Activated T-cell treated with anti-CD3 and anti-CD28 coated beads for 24 hours (primary cell): ENCODE measurements at regions not wholly inside any gene's neighbourhood (a gene's known extent, or its start where the extent isn't known, plus 50 kb on each side); places are given as distances from the start of the nearest gene placed in this dataset.

Source experiments
- DNase-seq: peaks from one replicate; pipeline ENCODE4 v3.0.0-alpha.2; 2020; ENCODE audit warnings: low read depth

GRCh38 chr16:17852977-17853702 lies 382.4 kb upstream of the XYLT1 start:
- DNase-seq = no peak

GRCh38 chr16:17850581-17851250 lies 380.0 kb upstream of the XYLT1 start:
- DNase-seq = no peak

GRCh38 chr16:17847234-17847795 lies 376.6 kb upstream of the XYLT1 start:
- DNase-seq = no peak

DNA sequence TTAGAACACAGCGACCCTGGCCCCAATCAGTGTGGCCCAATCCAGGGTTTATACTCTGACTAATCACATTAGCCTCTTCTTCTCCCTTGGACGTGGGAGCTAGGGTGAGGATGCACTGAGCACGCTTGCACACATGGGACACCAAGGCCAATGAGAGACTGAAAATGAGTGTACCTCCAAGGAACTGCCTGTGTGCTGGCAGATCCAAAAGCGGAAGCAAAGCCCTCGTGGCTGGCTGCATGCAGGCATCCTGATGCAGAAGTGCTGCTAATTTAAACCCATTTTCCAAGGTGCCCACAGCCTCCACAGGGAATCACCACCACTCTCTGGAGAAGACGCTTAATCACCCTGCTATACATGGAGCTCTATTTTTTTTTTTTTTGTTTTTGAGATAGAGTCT lies 375.3 kb upstream of the XYLT1 start:
- DNase-seq = no peak

DNA sequence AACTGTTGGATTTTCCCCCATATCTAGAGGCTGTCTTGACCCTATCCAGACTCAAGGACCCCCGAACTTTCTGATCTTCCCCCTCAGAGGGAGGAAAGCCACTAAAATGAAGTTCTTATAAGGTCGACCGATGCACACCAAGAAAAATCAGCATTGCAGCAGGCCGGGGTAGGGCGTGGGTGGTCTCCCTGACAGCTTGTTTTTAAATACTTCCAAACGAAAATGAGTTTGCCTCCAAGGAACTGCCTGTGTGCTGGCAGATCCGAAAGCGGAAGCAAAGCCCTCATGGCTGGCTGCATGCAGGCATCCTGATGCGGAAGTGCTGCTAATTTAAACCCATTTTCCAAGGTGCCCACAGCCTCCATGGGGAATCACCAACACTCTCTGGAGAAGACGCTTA lies 374.3 kb upstream of the XYLT1 start:
- DNase-seq = no peak

DNA sequence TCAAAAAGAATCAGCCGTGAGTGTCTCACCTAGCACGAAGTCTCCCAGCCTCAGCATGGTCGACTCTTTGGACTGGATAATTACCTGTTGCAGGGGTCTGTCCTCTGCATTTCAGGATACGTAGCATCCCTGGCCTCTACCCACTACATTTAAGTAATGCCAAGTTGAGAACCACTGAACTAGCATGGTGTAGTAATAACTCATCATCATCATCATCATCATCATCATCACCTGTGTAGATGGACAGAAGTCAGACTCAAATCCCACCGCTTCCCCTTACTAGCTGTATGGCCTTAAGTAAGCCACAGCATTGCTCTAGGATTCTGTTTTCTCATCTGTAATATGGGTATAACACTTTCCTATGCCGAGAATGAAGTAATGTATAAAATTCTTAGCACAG lies 373.1 kb upstream of the XYLT1 start:
- DNase-seq = no peak

DNA sequence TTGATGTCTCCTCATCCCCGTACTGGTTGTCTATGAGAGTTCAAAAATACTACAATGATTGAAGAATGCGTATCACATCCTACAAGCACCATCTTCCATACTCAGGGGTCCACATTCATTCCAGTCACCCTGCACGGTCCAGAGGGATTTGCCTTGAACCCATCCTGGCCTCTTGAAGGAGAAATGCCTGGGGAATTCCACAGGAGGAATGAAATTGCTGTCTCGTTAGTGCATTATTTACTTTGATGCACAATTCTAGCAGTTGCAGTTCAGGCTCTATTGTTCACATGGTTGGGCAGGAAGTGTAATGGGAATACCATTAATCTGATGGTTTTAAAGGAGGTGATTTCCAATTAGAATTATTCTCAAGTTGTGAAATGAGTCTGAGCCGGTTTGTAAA lies 369.1 kb upstream of the XYLT1 start:
- DNase-seq = no peak

DNA sequence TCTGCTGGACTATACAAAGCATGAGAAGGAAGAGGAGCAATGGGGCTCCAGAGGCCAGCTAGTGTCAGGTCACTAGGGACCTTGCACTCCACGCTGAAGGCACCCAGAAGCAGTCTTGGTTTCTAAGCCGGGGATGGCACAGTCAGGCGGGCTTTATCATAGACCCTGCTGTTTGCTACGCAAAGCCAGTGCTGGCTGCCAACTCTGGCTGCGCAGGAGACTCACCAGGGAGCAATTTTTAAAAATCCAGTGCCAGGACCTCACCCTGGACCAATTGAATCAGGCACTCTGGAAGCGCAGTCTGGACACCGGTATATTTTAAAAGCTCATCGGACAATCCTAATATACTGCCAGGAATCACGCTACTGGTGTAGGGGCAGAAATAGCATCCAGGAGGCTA lies 368.5 kb upstream of the XYLT1 start:
- no peak for DNase-seq

- no peak for DNase-seq
Observed at GRCh38 chr16:17836868-17837602, 366.3 kb upstream of the XYLT1 start.

DNA sequence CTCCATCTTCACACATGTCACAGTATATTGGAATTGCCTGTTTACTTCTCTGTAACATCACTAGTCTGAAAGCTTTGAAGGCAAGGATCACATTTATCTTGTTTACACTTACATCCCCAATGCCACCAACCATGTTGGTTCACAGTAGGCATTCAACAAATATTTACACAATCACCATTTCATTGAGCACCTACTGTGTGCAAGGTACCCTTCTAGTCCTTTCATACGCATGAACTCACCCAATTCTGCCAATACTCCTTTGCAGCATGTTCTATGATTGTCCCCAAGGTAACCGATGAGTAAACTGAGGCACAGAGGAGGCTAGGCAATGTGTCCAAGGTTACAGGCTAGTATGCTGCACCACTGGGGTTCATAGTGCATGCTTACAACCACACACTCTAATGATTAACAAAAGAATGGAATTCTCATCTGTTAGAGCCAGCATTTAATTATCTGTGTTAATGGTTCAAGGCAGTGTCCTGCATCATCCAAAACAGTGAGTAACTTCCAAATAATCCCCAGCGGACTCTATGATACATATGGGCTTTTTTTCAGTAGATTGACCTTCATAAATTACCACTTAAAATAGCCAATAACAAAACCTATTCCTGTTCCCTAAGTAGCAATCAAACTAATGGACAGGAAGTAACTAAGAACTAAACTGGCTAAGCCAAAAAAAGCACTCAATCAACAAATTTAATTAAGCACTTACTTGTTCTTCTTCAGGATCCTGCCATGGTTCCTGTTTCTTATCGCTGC lies 364.5 kb upstream of the XYLT1 start:
- DNase-seq = no peak

GRCh38 chr16:17832738-17833137 lies 362.0 kb upstream of the XYLT1 start:
- no peak for DNase-seq

DNA sequence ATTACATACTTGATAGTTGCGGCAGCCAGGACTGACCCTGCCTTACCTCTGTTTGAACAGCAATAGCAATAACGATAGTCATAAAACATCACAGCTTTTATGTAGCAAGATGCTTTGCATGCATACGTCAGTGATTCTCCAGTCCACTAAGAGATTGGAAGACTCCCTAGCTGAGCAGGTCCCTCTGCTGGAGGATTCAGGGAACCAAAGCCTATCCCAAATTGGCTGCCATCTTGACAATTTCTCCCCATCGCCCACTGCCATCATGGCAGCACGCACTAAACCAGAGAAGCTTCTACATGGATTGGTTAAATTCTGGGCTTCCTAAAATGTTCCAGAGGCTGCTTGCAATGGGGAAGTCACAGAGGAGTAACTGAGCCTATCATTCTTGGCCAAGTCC lies 360.6 kb upstream of the XYLT1 start:
- no peak for DNase-seq

DNA sequence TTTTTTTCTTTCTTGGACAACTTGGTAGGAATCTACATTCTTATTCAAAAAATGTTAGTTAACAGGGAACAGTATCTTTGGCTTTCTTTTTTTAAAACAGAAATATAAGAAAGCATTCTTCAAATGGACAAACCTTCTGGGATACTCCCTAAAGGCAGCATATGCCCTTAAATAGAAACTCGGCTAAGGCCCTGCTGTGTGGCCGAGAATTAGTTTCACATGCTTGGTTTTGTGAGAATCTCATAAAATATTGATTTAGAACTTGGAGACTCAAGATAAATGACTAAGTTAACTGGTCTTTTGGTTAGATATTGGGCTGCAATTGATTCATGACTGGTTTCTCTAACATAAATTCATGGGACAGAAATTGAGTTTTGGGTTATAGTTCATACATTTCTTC lies 359.9 kb upstream of the XYLT1 start:
- no peak for DNase-seq

- DNase-seq = no peak
Observed at GRCh38 chr16:17829811-17830210, 359.1 kb upstream of the XYLT1 start.

DNA sequence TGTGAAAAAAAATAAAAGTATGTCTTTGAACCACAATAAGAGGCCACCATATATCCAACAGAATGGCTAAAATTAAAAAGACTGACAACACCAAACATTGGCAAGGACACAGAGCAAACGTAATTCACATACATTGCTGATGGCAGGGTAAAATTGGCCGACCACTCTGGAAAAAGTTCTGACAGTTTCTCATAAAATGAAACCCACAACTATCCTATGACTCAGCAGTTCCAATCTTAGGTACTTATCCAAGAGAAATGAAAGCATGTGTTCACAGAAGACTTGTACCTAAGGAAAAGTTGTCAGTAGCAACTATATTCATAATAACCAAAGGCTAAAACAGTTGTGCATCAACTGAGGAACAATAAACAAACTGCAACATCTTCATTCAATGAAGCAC lies 357.3 kb upstream of the XYLT1 start:
- no peak for DNase-seq

- DNase-seq = no peak
Observed at GRCh38 chr16:17827313-17827712, 356.6 kb upstream of the XYLT1 start.

DNA sequence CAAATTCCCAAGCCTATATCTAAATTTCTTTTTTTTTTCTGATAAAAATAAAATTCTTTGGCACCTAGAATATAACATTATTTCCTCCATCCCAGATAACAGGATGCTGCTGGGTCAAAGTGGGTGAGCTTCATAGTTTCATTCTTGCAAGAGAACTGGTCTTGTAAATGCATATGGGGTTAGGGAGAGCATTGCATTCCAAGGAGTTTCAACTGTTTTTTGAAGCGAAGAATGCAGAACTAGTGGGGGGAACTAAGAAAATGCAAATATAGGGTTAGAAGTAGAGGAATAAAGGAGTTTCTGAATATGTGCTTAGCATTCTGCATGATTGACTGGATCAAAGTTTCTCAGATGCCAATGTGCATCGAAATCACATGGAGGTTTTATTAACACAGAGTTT lies 347.2 kb upstream of the XYLT1 start:
- DNase-seq = no peak

DNA sequence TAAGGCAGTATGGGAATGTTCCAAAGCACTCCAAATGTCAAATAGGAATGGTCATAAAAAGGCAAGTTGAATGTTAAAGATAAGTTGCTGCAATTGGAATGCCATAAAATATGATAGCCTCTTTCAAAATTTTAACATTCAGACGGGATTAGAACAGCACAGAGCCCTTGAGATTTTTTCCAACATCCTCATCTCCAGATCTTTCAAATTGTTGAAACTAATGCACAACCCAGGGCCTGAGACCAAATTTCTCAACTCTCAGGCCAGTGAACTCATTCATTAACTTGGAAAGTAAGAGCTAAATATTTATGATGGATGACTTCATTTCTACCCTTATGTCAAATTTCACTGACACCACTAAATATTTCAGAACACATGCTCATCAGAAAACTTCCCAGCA lies 346.5 kb upstream of the XYLT1 start:
- no peak for DNase-seq

GRCh38 chr16:17812771-17813170 lies 342.0 kb upstream of the XYLT1 start:
- DNase-seq = no peak

GRCh38 chr16:17804857-17805256 lies 334.1 kb upstream of the XYLT1 start:
- no peak for DNase-seq

GRCh38 chr16:17803625-17804410 lies 333.1 kb upstream of the XYLT1 start:
- no peak for DNase-seq
